Neural cell (in vitro differentiated cells): ENCODE measurements at regions not wholly inside any gene's neighbourhood (a gene's known extent, or its start where the extent isn't known, plus 50 kb on each side); places are given as distances from the start of the nearest gene placed in this dataset.

Experiments
- H2AFZ ChIP-seq: fragments of 200-600, 300-800 bp; sonication (generic), shearing (Covaris generic); 2 replicates; pipeline ENCODE4 v1.6.0; 2014; ENCODE audit warnings: low read depth, mild to moderate bottlenecking, antibody characterized with exemption, low read length, moderate library complexity
- H3F3A ChIP-seq: fragments of 200-600 bp; shearing (Covaris generic); 2 replicates; pipeline ENCODE4 v1.6.1; 2016; ENCODE audit warnings: mild to moderate bottlenecking, moderate library complexity, mixed read lengths, antibody characterized with exemption, low read length; ENCODE audit not compliant: insufficient read depth, poor library complexity, severe bottlenecking
- H3K27ac ChIP-seq: fragments of 200-600, 300-800 bp; sonication (generic), shearing (Covaris generic); 2 replicates; pipeline ENCODE4 v1.5.1; 2014; ENCODE audit warnings: mild to moderate bottlenecking, low read length, moderate library complexity
- H3K27me3 ChIP-seq: fragments of 300-800, 200-600 bp; sonication (generic), shearing (Covaris generic); 2 replicates; pipeline ENCODE4 v1.6.0; 2014; ENCODE audit warnings: mild to moderate bottlenecking, low read depth, low read length, moderate library complexity; ENCODE audit not compliant: insufficient read depth
- H3K36me3 ChIP-seq: fragments of 300-800, 200-600 bp; sonication (generic), shearing (Covaris generic); 2 replicates; pipeline ENCODE4 v1.5.1; 2014; ENCODE audit warnings: mild to moderate bottlenecking, antibody characterized with exemption, low read length, moderate library complexity; ENCODE audit not compliant: insufficient read depth
- H3K4me2 ChIP-seq: fragments of 300-800, 200-600 bp; sonication (generic), shearing (Covaris generic); 2 replicates; pipeline ENCODE4 v1.6.0; 2014; ENCODE audit warnings: mild to moderate bottlenecking, low read length
- H3K4me3 ChIP-seq: fragments of 300-800, 200-600 bp; sonication (generic), shearing (Covaris generic); 2 replicates; pipeline ENCODE4 v1.5.1; 2014; ENCODE audit warnings: mild to moderate bottlenecking, low read length, moderate library complexity
- H3K79me2 ChIP-seq: fragments of 200-600 bp; shearing (Covaris generic); replicated peaks from 2 replicates; pipeline ENCODE4 v1.6.0; 2014; ENCODE audit warnings: mild to moderate bottlenecking, low read length, moderate library complexity; ENCODE audit not compliant: insufficient read depth
- H3K9ac ChIP-seq: fragments of 300-800, 200-600 bp; sonication (generic), shearing (Covaris generic); 2 replicates; pipeline ENCODE4 v1.6.1; 2016; ENCODE audit warnings: mild to moderate bottlenecking, low read length, mixed read lengths
- H3K9me2 ChIP-seq: fragments of 200-600 bp; shearing (Covaris generic); 2 replicates; pipeline ENCODE4 v1.6.1; 2016; ENCODE audit warnings: mild to moderate bottlenecking, low read length, mixed read lengths; ENCODE audit not compliant: insufficient read depth
- H3K9me3 ChIP-seq: fragments of 200-600, 300-800 bp; sonication (generic), shearing (Covaris generic); 2 replicates; pipeline ENCODE4 v1.6.1; 2016; ENCODE audit warnings: mild to moderate bottlenecking, mixed run types, low read length, moderate library complexity, mixed read lengths
- H4K20me1 ChIP-seq: fragments of 200-600 bp; shearing (Covaris generic); 2 replicates; pipeline ENCODE4 v1.6.1; 2016; ENCODE audit warnings: mild to moderate bottlenecking, mixed run types; ENCODE audit not compliant: insufficient read depth
- CTCF ChIP-seq: fragments of 450-650 bp; IDR thresholded peaks from 2 replicates; pipeline ENCODE4 v1.5.1; 2014; ENCODE audit warnings: antibody characterized with exemption, mild to moderate bottlenecking, moderate library complexity; ENCODE audit not compliant: poor library complexity, severe bottlenecking
- EP300 ChIP-seq: fragments of 450-650 bp; conservative IDR thresholded peaks from 2 replicates; pipeline ENCODE4 v1.6.1; 2014; ENCODE audit warnings: antibody characterized with exemption, mild to moderate bottlenecking, moderate library complexity; ENCODE audit not compliant: poor library complexity, severe bottlenecking
- EZH2 ChIP-seq: fragments of 200-600, 300-800 bp; shearing (Covaris generic), sonication (generic); IDR thresholded peaks from 2 replicates; pipeline ENCODE4 v1.6.1; 2014; ENCODE audit warnings: antibody characterized with exemption, low read length, borderline replicate concordance, mild to moderate bottlenecking; ENCODE audit not compliant: insufficient read depth, poor library complexity, severe bottlenecking
- MXI1 ChIP-seq: fragments of 450-650 bp; conservative IDR thresholded peaks from 2 replicates; pipeline ENCODE4 v1.6.1; 2014; ENCODE audit warnings: antibody characterized with exemption, mild to moderate bottlenecking; ENCODE audit not compliant: poor library complexity, severe bottlenecking
- POLR2AphosphoS5 ChIP-seq: IDR thresholded peaks from 2 replicates; pipeline ENCODE4 v1.6.1; 2012
- RAD21 ChIP-seq: fragments of 450-650 bp; conservative IDR thresholded peaks from 2 replicates; pipeline ENCODE4 v1.6.1; 2014; ENCODE audit warnings: antibody characterized with exemption, mild to moderate bottlenecking, moderate library complexity
- REST ChIP-seq: IDR thresholded peaks from 2 replicates; pipeline ENCODE4 v1.6.1; 2012; ENCODE audit warnings: borderline replicate concordance
- SMC3 ChIP-seq: fragments of 450-650 bp; conservative IDR thresholded peaks from 2 replicates; pipeline ENCODE4 v1.6.1; 2014; ENCODE audit warnings: antibody characterized with exemption, mild to moderate bottlenecking, moderate library complexity; ENCODE audit not compliant: poor library complexity
- TAF1 ChIP-seq: IDR thresholded peaks from 2 replicates; pipeline ENCODE4 v1.6.1; 2012; ENCODE audit warnings: low read depth

DNA sequence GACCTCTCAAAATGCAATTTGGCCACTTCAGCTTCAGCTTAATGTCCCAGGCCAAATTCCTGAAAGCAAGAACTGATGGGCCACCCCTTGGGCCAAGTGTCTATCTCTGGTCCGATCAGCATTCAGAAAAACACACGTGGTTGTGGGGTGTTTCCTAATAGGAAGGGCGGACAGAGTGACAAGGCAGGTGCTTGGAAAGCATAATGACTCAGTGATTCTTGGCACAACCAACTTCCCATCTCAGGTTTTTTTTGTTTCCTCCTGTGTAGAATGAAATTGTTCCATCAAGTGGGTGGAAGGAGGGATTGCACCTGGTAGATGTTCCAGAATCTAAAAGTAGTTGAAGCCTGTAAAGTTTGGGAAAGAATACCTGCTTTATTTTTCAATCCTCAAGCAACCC, 155.6 kb downstream of the HS3ST2 start:
- Histone ChIP-seq H3K4me2 (no peak overlapping the region), H3K36me3 (no peaks in the 10 kb centered on the region), H3K9me2 (no peaks in the 10 kb centered on the region), H3K9ac (no peak overlapping the region), H3F3A (no peaks in the 10 kb centered on the region), H3K79me2 (no peaks in the 10 kb centered on the region), H3K4me3 (no peak overlapping the region), H3K9me3 (no peaks in the 10 kb centered on the region), H4K20me1 (no peaks in the 10 kb centered on the region), H3K27me3 (no peaks in the 10 kb centered on the region), H3K27ac (no peak overlapping the region), H2AFZ (no peak overlapping the region)
- no peak for TF ChIP-seq REST
- TF ChIP-seq SMC3 = no peak
- TF ChIP-seq EP300 = no peak
- no peak for TF ChIP-seq TAF1
- TF ChIP-seq POLR2AphosphoS5 = no peak
- no peak for TF ChIP-seq MXI1
- TF ChIP-seq CTCF = no peak
- no peak for TF ChIP-seq RAD21
- TF ChIP-seq EZH2 = no peak

- Histone ChIP-seq H3K36me3 (no peaks in the 10 kb centered on the region), H3K79me2 (no peaks in the 10 kb centered on the region), H3K9me2 (no peaks in the 10 kb centered on the region), H3K4me2 (no peak overlapping the region), H3K9me3 (no peaks in the 10 kb centered on the region), H3K9ac (no peak overlapping the region), H3K27me3 (no peaks in the 10 kb centered on the region), H3K4me3 (no peak overlapping the region), H3F3A (no peaks in the 10 kb centered on the region), H3K27ac (no peak overlapping the region), H4K20me1 (no peaks in the 10 kb centered on the region), H2AFZ (no peak overlapping the region)
- TF ChIP-seq TAF1 (no peak), POLR2AphosphoS5 (no peak), EP300 (no peak), REST (no peak), MXI1 (no peak), EZH2 (no peak), RAD21 (no peak)
Observed at GRCh38 chr16:22968931-22969330, 155.0 kb downstream of the HS3ST2 start.
